GM18870 (cell line): ENCODE measurements at regions not wholly inside any gene's neighbourhood (a gene's known extent, or its start where the extent isn't known, plus 50 kb on each side); places are given as distances from the start of the nearest gene placed in this dataset.
"Not testable (repeated sequence)": the region's sequence is repeated elsewhere in the genome, so short reads cannot be mapped to it uniquely, and the experiment has no call there.

Experiments
- ATAC-seq: cut with Tn5 transposase; IDR thresholded peaks from one replicate; pipeline ENCODE4 v1.9.1; 2021; ENCODE audit warnings: moderate library complexity; ENCODE audit not compliant: unreplicated experiment

DNA sequence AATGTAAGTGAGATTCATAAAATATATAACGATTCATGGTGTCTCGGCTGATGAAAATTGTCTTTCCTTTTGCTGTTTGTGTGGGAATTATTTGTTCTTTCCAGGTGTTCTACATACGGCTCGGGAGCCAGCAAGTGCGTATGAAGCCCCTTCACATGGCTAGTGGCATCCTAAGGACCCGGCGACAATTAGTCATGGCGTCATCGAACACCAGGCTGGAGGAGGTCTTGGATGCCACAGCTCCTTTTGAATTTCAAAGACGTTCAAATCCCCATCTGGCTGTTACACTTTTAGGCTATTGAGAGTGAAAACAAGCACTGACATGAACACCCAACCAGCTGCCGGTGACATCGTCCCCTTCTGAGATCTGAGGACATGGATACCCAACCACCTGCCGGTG, 397.7 kb upstream of the TNRC6C start:
- no peak for ATAC-seq

DNA sequence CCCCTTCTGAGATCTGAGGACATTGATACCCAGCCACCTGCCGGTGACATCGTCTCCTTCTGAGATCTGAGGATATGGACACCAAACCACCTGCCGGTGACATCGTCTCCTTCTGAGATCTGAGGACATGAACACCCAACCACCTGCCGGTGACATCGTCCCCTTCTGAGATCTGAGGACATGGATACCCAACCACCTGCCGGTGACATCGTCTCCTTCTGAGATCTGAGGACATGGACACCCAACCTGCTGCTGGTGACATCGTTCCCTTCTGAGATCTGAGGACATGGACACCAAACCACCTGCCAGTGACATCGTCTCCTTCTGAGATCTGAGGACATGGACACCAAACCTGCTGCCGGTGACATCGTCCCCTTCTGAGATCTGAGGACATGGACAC, 396.1 kb upstream of the TNRC6C start:
- not testable (repeated sequence) for ATAC-seq

DNA sequence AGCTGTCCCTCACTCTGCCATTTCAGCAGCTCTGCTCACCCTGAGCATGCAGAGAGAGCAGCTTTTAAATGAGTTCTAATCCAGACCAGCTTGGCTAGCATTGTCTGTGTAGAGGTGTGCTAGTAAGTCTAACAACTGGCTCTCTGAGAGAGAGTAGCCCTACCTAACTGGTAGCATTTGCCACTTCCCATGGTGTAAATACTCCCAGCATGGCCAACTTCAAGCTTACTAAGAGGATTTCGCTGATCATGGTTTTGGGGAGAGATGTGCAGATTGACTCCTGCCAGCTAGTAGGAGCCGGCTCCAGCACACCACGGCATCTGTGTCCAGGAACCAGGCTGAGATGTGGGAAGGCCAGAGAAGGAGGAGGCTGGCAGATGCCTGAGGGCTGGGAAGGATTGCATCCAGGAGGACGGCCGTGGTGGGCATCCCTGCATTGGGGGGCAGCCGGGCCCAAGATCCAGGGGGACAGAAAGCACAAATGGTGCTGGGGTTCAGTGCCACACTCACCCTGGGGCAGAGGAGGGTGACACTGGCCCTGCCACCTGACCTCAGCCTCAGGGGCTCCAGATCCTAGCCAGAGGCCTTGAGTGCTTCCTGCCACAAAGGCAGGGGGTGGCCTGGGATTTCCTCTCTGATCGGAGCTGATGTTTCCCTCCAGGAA, 394.9 kb upstream of the TNRC6C start:
- no peak for ATAC-seq

DNA sequence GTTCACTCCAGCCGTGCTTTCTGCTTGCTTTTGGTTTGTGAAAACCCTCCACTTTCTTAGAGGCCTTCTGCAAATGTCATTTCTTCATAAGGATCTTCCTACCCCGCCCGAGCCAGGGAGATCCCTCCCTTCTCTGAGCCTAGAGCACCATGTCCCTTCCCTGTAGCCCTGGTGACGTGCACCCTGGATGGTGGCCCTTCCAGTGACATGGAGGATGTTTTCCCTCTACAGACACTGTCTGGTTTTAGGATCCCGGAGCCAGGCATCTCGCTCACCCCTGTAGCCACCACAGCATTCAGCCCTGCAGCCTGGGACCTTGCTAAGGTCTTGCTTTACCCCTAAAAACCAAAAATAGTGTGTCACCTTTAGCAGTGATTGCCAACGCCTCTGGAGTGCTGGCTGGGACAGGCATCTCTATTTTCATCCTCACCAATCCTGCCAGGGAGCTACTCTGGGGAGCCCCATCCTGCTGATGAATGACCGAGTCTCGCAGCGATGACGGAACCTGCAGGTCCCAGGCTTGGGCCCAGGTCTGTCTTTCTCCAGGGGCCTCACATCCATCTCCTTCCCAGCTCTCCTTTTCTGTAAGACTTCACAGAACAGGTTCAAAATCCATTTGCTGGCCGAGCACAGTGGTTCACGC, 394.1 kb upstream of the TNRC6C start:
- no peak for ATAC-seq

DNA sequence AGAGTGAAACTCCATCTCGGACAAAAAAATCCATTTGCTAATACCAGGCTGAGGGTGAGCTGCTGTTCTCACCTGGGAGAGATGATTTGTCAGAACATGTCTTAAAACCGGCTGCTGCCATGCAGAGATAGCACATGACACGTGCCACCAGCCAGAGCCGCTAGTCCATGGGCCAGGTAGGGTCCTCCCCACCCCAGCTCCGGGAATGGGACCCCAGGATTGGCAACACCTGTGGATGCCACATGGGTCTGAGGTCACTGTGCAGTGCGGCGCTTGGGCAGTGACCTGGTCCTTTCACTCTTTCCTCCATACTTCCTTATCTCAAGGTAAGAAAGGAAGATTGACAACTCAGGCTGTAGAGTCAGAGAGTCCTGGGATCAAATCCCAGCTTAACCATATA, 393.3 kb upstream of the TNRC6C start:
- ATAC-seq, result no peak

DNA sequence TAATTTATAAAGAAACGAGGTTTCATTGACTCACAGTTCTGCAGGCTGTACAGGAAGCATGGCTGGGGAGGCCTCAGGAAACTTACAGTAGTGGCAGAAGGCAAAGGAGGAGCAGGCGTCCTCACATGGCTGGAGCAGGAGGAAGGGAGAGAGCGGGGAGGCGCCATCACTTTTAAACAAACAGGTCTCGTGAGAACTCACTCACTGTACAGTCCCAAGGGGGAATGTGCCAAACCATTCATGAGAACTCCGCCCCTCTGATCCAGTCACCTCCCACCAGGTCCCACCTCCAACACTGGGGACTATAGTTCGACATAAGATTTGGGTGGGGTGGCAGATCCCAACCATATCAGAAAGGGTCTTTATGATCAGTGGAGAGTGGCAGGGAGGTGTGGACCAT, 392.4 kb upstream of the TNRC6C start:
- no peak for ATAC-seq

DNA sequence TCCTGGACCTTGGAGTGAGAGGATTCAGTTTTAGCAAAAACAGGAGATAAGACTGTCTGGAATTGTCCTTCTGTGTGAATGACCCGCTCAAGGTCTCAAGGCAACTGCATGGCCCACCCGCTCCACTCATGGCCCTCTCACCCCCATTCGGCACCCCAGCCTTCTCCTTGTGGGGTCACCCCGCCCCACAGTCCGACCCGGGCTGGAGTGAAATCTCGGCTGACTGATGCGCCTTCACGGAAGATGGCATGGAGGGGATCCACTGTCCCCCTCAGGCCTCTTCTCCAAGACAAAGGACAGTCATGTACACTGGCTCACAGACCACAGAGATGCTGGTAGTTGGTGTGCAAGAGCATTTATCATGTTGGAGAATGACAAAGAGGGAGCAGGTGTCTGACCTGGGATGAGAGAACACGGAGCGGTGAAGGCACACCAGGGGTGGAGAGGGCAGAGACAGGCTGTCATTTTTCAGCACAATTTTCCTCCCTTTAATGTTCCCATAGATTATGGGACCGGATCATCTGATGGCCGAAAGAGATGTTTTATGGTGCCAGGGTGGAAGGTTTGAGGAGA, 391.9 kb upstream of the TNRC6C start:
- no peak for ATAC-seq

DNA sequence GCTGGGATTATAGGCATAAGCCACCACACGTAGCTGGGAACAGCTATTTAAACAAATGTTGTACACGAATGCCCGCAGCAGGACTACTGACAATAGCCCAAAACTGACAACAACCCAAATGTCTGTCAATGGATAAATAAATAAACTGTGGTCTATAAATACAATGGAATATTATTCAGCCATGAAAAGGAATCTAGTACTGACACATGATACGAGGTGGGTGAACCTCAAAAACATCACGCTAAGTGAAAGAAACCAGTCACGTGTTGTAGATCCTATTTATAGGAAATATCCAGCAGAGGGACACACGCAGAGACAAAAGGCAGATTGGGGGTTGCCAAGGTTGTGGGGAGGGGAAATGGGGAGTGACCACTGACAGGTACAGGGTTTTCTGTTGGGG, 390.0 kb upstream of the TNRC6C start:
- no peak for ATAC-seq

DNA sequence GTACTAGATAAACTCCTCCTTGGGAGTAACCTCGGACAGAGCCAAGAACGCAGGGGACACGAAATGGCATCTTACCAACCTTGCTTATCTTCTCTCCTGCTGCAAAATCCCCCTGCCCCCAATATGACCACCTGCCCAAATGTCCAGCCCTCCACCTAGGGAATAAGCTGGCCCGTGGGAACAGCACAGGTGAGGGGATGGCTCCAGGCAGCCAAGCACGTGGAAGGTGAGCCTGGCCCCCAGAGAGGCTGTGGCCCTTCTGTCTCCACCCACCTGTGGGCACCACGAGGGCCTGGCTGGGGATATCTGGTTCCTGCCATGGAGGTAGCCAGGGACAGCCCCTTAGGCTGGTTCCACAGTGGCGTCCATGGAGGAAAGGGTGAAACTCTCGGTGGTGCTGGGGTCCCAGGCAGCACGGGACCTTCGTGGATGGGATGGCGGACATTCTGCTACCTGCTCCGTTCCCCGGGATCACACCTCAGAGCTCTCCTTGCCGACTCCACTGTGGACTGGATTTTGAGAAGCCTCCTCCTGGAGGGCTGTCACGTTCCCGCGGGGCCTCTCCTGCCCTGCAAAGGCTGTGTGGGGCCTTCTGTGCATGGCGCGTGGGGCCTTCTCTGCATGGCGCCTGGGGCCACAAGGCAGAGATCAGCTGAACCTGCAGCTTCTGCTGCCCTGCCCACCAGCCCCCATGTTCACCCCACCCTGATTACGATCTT, 388.5 kb upstream of the TNRC6C start:
- no peak for ATAC-seq

DNA sequence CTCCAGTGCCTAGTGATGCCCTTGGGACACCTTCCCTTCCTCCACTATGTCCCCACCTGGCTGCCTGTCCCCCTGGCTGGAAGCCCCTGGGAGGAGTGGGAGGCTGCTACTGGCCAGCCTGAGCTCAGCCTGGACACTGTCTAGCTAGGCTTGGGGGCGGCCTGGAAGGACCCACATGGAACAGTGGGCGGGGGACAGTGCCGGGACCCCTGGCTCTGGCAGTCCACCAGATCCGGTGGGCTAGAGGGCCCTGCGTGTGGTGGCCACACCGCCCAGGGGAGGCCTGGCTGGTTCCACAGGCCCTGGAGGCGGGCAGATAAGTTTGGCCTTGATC, 388.0 kb upstream of the TNRC6C start:
- no peak for ATAC-seq

DNA sequence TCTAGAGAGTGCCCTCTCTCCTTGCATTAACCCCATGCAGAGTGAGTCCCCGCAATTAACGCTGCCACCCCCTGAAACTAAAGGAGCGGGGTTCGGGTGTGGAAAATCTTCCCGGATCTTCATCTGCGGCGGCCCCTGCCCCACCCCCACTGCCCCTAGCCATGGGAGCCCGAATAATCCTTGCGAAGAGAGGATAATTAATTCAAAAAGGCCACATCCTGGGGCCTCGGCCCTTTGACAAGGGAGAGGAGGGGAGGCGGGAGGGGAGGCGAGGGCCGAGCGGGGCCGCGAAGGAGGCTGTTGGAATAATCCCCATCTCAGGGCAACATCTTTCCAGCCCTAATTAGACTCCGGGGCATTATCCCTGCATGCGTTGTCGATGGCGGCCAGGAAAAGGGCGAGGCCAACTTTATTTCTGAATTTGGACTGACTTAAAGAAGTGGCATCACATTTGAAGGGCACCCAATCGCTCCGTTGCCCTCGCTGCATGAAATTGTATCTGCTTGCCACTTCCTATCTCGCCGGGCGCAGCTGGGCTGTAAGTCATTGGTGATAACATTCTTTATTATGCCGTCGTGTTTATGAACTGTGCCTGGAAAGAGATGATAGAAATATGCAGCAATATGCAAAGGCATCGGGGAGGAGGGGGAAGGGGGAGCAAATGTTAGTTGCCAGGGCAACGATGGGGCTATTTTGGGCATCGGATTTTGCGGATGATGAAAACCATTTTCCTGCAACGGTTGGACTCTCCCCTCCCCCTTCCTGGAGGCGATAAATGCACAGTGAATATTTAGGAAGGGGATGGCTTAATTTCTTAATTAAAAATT, 387.1 kb upstream of the TNRC6C start:
- no peak for ATAC-seq

DNA sequence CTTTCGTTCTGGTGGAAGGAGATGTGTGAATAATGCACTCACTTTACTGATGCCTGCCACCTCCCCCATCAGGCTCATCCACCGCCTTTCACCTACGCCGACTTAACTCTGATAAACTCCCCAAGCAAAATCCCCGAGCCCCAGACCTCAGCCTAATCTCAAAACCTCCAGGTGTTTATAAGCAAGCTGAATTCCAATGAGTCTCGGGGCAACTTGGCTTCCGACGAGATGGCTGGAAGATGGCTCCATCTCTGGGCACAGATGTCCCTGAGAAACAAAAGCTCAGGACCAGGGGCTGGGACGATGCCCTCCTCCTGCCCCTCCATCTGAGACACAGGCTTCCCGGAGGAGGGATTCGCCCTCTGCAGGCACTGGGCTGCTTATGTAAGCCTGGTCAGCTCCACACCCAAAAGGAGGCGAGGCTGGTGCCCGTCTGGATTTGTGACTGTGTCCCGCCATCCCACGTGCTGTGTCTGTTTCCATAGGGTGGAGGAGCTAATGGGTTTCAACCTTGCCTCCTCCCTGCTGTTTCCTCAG, 386.4 kb upstream of the TNRC6C start:
- ATAC-seq, result no peak

DNA sequence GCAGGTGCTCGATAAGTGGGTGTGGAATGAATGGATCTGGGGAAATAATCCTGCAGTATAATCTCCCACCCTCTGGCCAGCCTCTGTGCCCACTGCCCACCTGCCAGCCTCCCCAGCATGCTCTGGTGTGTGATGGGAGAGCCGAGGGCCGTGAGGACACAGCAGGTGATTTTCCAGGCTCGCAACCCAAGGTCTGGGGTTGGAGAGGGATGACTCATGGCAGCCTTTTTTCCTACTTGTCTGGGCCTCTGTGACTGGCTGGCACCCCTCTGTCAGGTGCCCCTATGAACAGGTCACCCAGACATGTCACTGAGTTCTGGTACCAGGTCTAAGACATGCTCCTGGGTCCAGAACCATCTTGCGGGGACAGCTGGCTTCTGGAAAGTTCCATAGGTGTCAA, 385.7 kb upstream of the TNRC6C start:
- no peak for ATAC-seq

DNA sequence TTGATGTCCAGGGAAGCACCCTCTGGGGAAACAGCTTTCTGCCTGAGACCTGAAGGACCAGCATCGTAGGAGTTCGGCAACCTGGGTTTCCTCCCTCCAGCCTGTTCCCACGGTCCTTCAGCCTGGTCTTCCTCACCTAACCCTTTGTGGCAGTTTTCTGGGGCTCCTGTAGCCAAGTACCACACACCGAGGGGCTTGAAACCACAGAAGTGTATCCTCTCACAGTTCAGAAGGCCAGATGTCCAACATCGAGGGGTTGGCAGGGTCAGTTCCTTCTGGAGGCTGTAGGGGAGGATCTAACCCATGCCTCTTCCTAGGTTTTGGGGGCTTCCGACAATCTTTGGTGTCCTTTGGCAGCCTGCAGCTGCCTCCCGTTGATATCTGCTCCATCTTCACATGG, 381.0 kb upstream of the TNRC6C start:
- no peak for ATAC-seq

DNA sequence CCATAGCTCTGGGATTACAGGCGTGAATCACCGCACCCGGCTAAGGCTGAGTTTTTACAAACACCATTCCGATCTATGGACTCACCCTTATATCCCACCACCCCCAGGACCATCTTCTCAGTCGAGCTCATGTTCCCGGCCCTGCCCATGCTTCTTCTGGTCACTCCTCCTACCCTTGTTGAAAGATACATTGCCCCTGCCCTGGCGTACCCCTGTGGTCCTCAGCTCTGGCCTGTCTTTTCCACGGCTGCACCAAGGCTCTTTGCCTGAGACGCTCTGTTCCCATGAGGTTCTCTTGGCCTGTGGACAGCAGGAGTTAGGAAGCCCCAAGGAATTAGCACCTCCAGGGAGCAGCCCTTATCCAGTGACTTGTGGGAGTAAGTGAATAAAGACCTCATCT, 379.4 kb upstream of the TNRC6C start:
- no peak for ATAC-seq

DNA sequence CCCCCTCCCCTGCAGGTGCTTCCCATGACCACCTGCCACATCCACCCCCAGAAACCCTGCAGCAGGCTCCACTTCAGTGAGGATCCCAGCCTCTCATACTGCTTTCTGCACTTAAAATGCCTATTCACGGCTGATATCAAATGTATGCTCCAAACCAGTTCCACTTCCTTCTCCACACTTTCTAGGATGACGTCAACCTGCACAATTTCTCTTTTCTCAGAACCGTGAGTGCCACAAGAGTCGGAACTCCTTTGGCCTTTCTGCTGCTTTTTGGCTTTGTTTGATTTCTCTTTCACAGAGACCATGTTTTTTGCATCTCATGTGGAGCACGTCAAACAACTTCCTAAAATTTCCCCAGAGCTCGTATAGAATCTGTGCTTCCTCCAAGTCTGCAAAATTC, 378.8 kb upstream of the TNRC6C start:
- ATAC-seq, result no peak

DNA sequence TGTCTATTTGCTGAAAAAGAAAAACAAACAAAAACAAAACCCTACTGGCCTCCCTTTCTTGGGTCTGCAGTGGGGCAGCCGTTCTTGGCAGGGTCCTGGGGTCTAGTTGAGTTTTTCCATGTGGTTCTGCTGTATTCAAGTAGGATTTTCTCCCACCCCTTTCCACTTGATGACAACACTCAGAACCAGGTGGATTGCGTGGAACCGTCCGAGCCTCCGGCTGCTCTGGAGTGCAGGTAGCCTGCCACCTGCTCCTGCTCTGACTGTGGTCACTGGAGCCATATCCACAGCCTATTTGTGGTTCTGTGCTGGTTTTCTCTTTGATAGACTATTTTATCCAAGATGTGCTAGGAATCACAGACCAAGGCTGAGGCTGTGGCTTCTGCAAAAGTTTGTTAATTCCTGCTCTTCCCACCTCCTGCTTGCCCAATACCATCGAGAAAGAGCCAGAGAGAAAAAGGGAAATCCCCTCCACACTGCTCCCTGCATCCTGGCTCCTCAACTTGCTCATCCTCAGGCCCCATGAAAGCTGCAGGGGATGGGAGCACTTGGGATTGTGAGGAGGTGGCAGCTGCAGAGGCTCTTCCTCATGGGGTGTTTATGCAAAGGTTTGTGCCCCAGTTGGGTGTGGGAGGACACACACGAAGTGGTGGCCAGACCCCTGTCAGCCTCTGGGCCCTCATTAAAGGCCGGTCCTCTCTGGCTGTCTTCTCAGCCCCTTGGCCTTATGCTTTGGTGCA, 377.8 kb upstream of the TNRC6C start:
- no peak for ATAC-seq

DNA sequence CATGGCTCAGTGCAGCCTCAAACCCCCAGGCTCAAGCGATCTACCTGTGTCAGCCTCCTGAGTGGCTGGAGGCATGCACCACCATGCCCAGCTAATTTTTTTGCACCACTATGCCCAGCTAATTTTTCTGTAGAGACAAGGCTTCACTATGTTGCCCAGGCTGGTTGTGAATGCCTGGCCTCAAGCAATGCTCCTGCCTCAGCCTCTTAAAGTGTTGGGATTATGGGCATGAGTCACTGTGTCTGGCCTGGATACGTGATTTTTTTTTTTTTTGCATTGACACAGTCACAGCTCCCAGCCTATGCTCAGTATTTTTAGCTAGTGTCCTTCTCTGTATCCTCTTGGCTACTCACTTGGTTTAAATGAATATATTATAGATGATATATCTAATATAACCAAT, 377.0 kb upstream of the TNRC6C start:
- ATAC-seq, result no peak

DNA sequence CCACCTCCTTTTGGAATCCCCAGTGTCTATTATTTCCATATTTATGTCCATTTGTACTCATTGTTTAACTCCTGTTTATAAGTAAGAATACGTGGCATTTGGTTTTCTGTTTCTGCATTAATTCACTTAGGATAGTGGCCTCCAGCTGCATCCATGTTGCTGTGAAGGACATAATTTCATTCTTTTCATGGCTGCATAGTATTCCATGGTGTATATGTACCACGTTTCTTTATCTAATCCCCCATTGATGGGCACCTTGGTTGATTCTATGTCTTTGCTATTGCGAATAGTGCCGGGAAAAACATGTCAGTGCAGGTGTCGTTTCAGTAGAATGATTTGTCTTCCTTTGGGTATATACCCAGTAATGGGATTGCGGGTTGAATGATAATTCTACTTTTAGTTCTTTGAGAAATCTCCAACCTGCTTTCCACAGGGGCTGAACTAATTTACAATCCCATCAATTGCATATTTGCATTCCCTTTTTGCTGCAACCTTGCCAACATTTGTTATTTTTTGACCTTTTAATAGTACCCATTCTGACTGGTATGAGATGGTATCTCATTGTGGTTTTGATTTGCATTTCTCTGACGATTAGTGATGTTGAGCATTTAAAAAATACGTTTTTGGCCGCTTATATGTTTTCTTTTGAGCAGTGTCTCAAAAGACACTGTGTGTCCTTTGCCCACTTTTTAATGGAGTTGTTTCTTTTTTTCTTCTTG, 373.2 kb upstream of the TNRC6C start:
- no peak for ATAC-seq
